Liver (tissue), 3 donors: ENCODE measurements at regions not wholly inside any gene's neighbourhood (a gene's known extent, or its start where the extent isn't known, plus 50 kb on each side); places are given as distances from the start of the nearest gene placed in this dataset.

Experiments used
- ATF3 ChIP-seq: IDR thresholded peaks from 2 replicates; pipeline ENCODE4 v1.6.1; 2016; ENCODE audit warnings: antibody characterized with exemption
- CTCF ChIP-seq: fragments of 150-350 bp; IDR thresholded peaks from 2 replicates; pipeline ENCODE4 v1.5.1; 2017; ENCODE audit warnings: improper control_type of control experiment, low read depth, low read length; ENCODE audit not compliant: missing input control
- EGR1 ChIP-seq, 2 donors: IDR thresholded peaks; 2 replicates each; pipeline ENCODE4 v1.6.1; 2016 to 2018; ENCODE audit warnings: antibody characterized with exemption in 2 of 2, low read depth in 2 of 2
- GABPA ChIP-seq, 2 donors: IDR thresholded peaks in 1 of 2; conservative IDR thresholded peaks in 1 of 2; 2 replicates each; pipeline ENCODE4 v1.6.1; 2016; ENCODE audit warnings: antibody characterized with exemption in 2 of 2, mild to moderate bottlenecking in 1 of 2, moderate library complexity in 1 of 2
- HNF4A ChIP-seq, 2 donors: conservative IDR thresholded peaks; 2 replicates each; pipeline ENCODE4 v1.6.1; 2016; ENCODE audit warnings: antibody characterized with exemption in 2 of 2, mild to moderate bottlenecking in 2 of 2
- HNF4G ChIP-seq: IDR thresholded peaks from 2 replicates; pipeline ENCODE4 v1.6.1; 2016; ENCODE audit warnings: antibody characterized with exemption
- JUND ChIP-seq, 2 donors: IDR thresholded peaks; 2 replicates each; pipeline ENCODE4 v1.6.1; 2016; ENCODE audit warnings: antibody characterized with exemption in 2 of 2
- MAX ChIP-seq: IDR thresholded peaks from 2 replicates; pipeline ENCODE4 v1.6.1; 2016; ENCODE audit warnings: antibody characterized with exemption
- RAD21 ChIP-seq, 2 donors: IDR thresholded peaks; 2 replicates each; pipeline ENCODE4 v1.6.1; 2016; ENCODE audit warnings: antibody characterized with exemption in 2 of 2, mild to moderate bottlenecking in 2 of 2
- REST ChIP-seq: IDR thresholded peaks from 2 replicates; pipeline ENCODE4 v1.6.1; 2016; ENCODE audit warnings: antibody characterized with exemption, mild to moderate bottlenecking
- SP1 ChIP-seq: IDR thresholded peaks from 2 replicates; pipeline ENCODE4 v1.6.1; 2018; ENCODE audit warnings: antibody characterized with exemption, mild to moderate bottlenecking
- TAF1 ChIP-seq: conservative IDR thresholded peaks from 2 replicates; pipeline ENCODE4 v1.6.1; 2016; ENCODE audit warnings: antibody characterized with exemption, mild to moderate bottlenecking
- YY1 ChIP-seq: IDR thresholded peaks from 2 replicates; pipeline ENCODE4 v1.6.1; 2016; ENCODE audit warnings: antibody characterized with exemption, mild to moderate bottlenecking
- ZBTB33 ChIP-seq: IDR thresholded peaks from 2 replicates; pipeline ENCODE4 v1.6.1; 2016; ENCODE audit warnings: antibody characterized with exemption
- donor health status: healthy.
- donor health status: healthy.

- no peak for TF ChIP-seq CTCF
- no peak for TF ChIP-seq YY1
- no peak for TF ChIP-seq EGR1 (IDR thresholded peaks at IDR 0.05; ENCODE audit: low read depth in 2 of 2)
- no peak for TF ChIP-seq RAD21 (IDR thresholded peaks at IDR 0.05)
- TF ChIP-seq ATF3 = no peak
- TF ChIP-seq HNF4G = no peak
- TF ChIP-seq REST = no peak
- TF ChIP-seq ZBTB33 = no peak
- TF ChIP-seq SP1 = no peak
- TF ChIP-seq TAF1 = no peak
- no peak for TF ChIP-seq HNF4A (conservative IDR thresholded peaks at IDR 0.05)
- TF ChIP-seq JUND (IDR thresholded peaks at IDR 0.05) = no peak
- no peak for TF ChIP-seq MAX
- no peak for TF ChIP-seq GABPA (IDR thresholded peaks at IDR 0.05 in 1 of 2, conservative IDR thresholded peaks at IDR 0.05 in 1 of 2)
These were observed 86.0 kb upstream of the ZMIZ1 start for GRCh38 chr10:78982726-78983125.
